Neuronal stem cell (in vitro differentiated cells): ENCODE measurements at regions not wholly inside any gene's neighbourhood (a gene's known extent, or its start where the extent isn't known, plus 50 kb on each side); places are given as distances from the start of the nearest gene placed in this dataset.

ENCODE experiments used
- DNase-seq: peaks from one replicate; pipeline ENCODE4 v3.0.0-alpha.2; 2013; ENCODE audit warnings: low spot score
- H2AFZ ChIP-seq: one replicate; pipeline ENCODE4 v1.6.1; 2013; ENCODE audit warnings: mild to moderate bottlenecking, low read length, inconsistent platforms
- H2AK5ac ChIP-seq: 2 replicates; pipeline ENCODE4 v1.6.1; 2013; ENCODE audit warnings: low read depth, mild to moderate bottlenecking, inconsistent platforms, low read length, moderate library complexity, mixed read lengths
- H2BK120ac ChIP-seq: 2 replicates; pipeline ENCODE4 v1.6.1; 2013; ENCODE audit warnings: low read depth, mild to moderate bottlenecking, inconsistent platforms, low read length, moderate library complexity, mixed read lengths
- H2BK12ac ChIP-seq: one replicate; pipeline ENCODE4 v1.6.1; 2013; ENCODE audit warnings: low read length, inconsistent platforms
- H2BK15ac ChIP-seq: 2 replicates; pipeline ENCODE4 v1.6.1; 2013; ENCODE audit warnings: mild to moderate bottlenecking, low read length, inconsistent platforms, mixed read lengths
- H2BK5ac ChIP-seq: one replicate; pipeline ENCODE4 v1.6.1; 2013; ENCODE audit warnings: inconsistent platforms, mild to moderate bottlenecking, low read length, moderate library complexity
- H3K14ac ChIP-seq: one replicate; pipeline ENCODE4 v1.6.1; 2013; ENCODE audit warnings: low read length, inconsistent platforms
- H3K18ac ChIP-seq: 2 replicates; pipeline ENCODE4 v1.6.1; 2013; ENCODE audit warnings: low read length, inconsistent platforms
- H3K23ac ChIP-seq: 2 replicates; pipeline ENCODE4 v1.6.1; 2013; ENCODE audit warnings: low read depth, mild to moderate bottlenecking, mixed read lengths, low read length, inconsistent platforms; ENCODE audit not compliant: poor library complexity
- H3K27ac ChIP-seq: replicated peaks from 3 replicates; pipeline ENCODE4 v1.5.1; 2013; ENCODE audit warnings: low read length, inconsistent platforms
- H3K27me3 ChIP-seq, 3 experiments: 2 replicates each; pipeline ENCODE4 v1.6.1; 2013; ENCODE audit warnings: low read length in 3 of 3, mild to moderate bottlenecking in 2 of 3, inconsistent platforms in 1 of 3, low read depth in 1 of 3, mixed read lengths in 1 of 3, moderate library complexity in 1 of 3; ENCODE audit not compliant: control insufficient read depth in 3 of 3, insufficient read depth in 3 of 3
- H3K36me3 ChIP-seq, 2 donors: replicated peaks in 1 of 2; 2 replicates each; pipeline ENCODE4 v1.6.1; 2013; ENCODE audit warnings: low read length in 2 of 2; ENCODE audit not compliant: control insufficient read depth in 2 of 2, insufficient read depth in 2 of 2
- H3K4ac ChIP-seq: 2 replicates; pipeline ENCODE4 v1.6.1; 2013; ENCODE audit warnings: inconsistent platforms, mild to moderate bottlenecking, low read length, moderate library complexity
- H3K4me1 ChIP-seq, 2 donors: 1 replicate in 1 of 2; 2 replicates in 1 of 2; pipeline ENCODE4 v1.6.1; 2013; ENCODE audit warnings: low read length in 2 of 2, low read depth in 1 of 2; ENCODE audit not compliant: control insufficient read depth in 2 of 2, insufficient read depth in 1 of 2
- H3K4me2 ChIP-seq: one replicate; pipeline ENCODE4 v1.6.1; 2013; ENCODE audit warnings: mild to moderate bottlenecking, low read length, inconsistent platforms; ENCODE audit not compliant: insufficient read depth, poor library complexity, severe bottlenecking
- H3K4me3 ChIP-seq, 2 donors: 2 replicates each; pipeline ENCODE4 v1.5.1; 2013; ENCODE audit warnings: low read length in 2 of 2, mild to moderate bottlenecking in 2 of 2, inconsistent platforms in 1 of 2, moderate library complexity in 1 of 2
- H3K79me1 ChIP-seq: one replicate; pipeline ENCODE4 v1.6.1; 2013; ENCODE audit warnings: low read depth, mild to moderate bottlenecking, inconsistent platforms, low read length, moderate library complexity
- H3K9ac ChIP-seq: one replicate; pipeline ENCODE4 v1.6.1; 2013; ENCODE audit warnings: mild to moderate bottlenecking, low read depth, low read length, inconsistent platforms; ENCODE audit not compliant: poor library complexity
- H3K9me3 ChIP-seq, 2 donors: replicated peaks in 1 of 2; 2 replicates each; pipeline versions ENCODE3 to v1.6.1; 2013; ENCODE audit warnings: low read length in 2 of 2, mild to moderate bottlenecking in 2 of 2, inconsistent platforms in 1 of 2, low read depth in 1 of 2, mixed read lengths in 1 of 2, moderate library complexity in 1 of 2; ENCODE audit not compliant: control insufficient read depth in 2 of 2, insufficient read depth in 1 of 2
- H4K8ac ChIP-seq: one replicate; pipeline ENCODE4 v1.6.1; 2013; ENCODE audit warnings: low read depth, mild to moderate bottlenecking, inconsistent platforms, low read length, moderate library complexity
- H4K91ac ChIP-seq: one replicate; pipeline ENCODE4 v1.6.1; 2013; ENCODE audit warnings: low read length, low read depth, mild to moderate bottlenecking, inconsistent platforms; ENCODE audit not compliant: poor library complexity
- WGBS, 2 donors: extraction: QIAGEN DNeasy Blood & Tissue Kit; methylation state at CpG; one replicate each; pipeline ENCODE4 v1.1.7; 2013; ENCODE audit warnings: missing lambda C conversion rate in 2 of 2, mixed read lengths in 1 of 2; ENCODE audit not compliant: insufficient read length in 2 of 2, insufficient replicate concordance in 1 of 2; ENCODE audit errors: extremely low coverage in 2 of 2; 5-methylcytosine and 5-hydroxymethylcytosine counted together

DNA sequence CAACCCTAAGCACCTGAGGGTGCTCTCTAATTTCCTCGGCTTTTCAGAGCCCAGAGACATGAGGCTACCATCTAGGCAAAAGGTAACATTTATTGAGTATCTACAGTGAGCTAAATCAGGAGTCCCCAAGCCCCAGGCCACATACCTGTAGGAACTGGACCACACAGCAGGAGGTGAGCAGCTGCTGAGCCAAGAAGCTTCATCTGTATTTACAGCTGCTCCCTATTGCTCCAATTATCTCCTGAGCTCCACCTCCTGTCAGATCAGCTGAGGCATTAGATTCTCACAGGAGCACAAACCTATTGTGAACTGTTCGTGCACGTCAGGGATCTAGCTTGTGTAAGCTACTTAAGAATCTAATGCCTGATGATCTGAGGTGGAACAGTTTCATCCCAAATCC lies 70.2 kb downstream of the RND3 start:
- Histone ChIP-seq H3K9ac (no peak overlapping the region), H3K4me3 (no peak overlapping the region), H3K36me3 (no peaks in the 10 kb centered on the region), H3K9me3 (peaks cover 1 to 10% of the 10 kb centered on the region in 2 donors), H3K4me2 (no peak overlapping the region), H4K8ac (no peak overlapping the region), H3K14ac (no peak overlapping the region), H3K27me3 (no peaks in the 10 kb centered on the region), H2AK5ac (no peak overlapping the region), H3K4ac (no peak overlapping the region), H3K79me1 (no peaks in the 10 kb centered on the region), H3K23ac (no peak overlapping the region), H3K18ac (no peak overlapping the region), H2BK120ac (no peak overlapping the region), H2BK12ac (no peak overlapping the region), H4K91ac (no peak overlapping the region), H3K4me1 (peaks cover 0 to 4% of the 10 kb centered on the region in 2 donors), H2BK5ac (no peak overlapping the region), H2BK15ac (no peak overlapping the region), H2AFZ (no peak overlapping the region), H3K27ac (no peak overlapping the region)
- no peak for DNase-seq
- WGBS, 2 donors: no CpG with 5 or more reads among the region's 3 CpGs

DNA sequence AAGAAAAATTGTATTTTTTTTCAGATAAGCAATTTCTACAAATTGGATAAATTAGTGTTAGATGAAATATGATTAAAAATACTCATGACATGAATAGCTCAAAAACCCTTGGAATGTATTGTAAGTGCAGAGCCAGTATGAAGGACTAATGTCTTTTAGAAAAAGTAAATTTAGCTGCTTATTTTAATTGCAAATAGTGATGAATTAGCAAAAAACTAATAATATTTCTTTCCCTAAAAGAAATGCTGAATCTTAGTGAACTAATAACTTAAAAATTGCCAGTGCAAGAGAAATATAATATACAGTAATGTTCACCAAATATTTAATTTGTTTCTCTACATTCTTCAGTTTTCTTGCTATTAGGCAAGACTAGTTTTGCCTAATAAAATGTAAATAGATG lies 72.4 kb downstream of the RND3 start:
- no peak overlapping the region for H3K23ac ChIP-seq
- H3K4me1 ChIP-seq: peaks cover 7 to 15% of the 10 kb centered on the region in 2 donors
- H3K4me2 ChIP-seq: no peak overlapping the region
- no peak overlapping the region for H4K91ac ChIP-seq
- no peak overlapping the region for H2BK5ac ChIP-seq
- H2AFZ ChIP-seq: no peak overlapping the region
- H3K79me1 ChIP-seq: no peaks in the 10 kb centered on the region
- H2BK15ac ChIP-seq: no peak overlapping the region
- H3K27ac ChIP-seq: no peak overlapping the region
- H3K27me3 ChIP-seq: no peaks in the 10 kb centered on the region
- no peak overlapping the region for H2AK5ac ChIP-seq
- H3K4ac ChIP-seq: no peak overlapping the region
- no peak for DNase-seq
- H3K9me3 ChIP-seq: peaks cover 1 to 10% of the 10 kb centered on the region in 2 donors
- H3K14ac ChIP-seq: no peak overlapping the region
- no peak overlapping the region for H4K8ac ChIP-seq
- H3K36me3 ChIP-seq: no peaks in the 10 kb centered on the region
- no peak overlapping the region for H3K18ac ChIP-seq
- no peak overlapping the region for H3K9ac ChIP-seq
- no peak overlapping the region for H2BK120ac ChIP-seq
- no peak overlapping the region for H3K4me3 ChIP-seq
- H2BK12ac ChIP-seq: no peak overlapping the region

DNA sequence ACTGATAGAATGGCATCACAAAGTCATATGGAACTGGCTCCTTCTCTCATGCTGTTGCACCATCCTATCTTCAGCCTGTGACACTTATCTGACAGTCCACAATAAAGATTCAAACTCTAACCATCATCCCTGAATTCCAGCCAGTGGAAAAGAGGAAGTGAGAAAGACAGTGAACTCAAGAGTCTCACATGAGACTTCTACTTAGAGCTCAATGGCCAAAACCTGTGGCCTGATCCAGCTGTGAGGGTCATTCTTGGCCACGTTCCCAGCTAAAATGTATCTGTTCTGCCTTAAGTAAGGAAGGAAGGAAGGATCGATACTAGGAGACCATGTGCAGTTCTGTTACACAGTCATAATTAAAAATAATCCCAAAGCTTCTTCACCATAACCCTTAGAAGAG lies 73.6 kb downstream of the RND3 start:
- Histone ChIP-seq H3K79me1 (no peaks in the 10 kb centered on the region), H3K4me2 (no peak overlapping the region), H3K27ac (no peak overlapping the region), H2BK15ac (no peak overlapping the region), H3K9ac (no peak overlapping the region), H4K8ac (no peak overlapping the region), H3K4me1 (peaks cover 8 to 11% of the 10 kb centered on the region in 2 donors), H4K91ac (no peak overlapping the region), H2BK120ac (no peak overlapping the region), H2AK5ac (no peak overlapping the region), H3K14ac (no peak overlapping the region), H3K23ac (no peak overlapping the region), H2AFZ (no peak overlapping the region), H3K4me3 (no peak overlapping the region), H3K9me3 (peaks cover 1 to 10% of the 10 kb centered on the region in 2 donors), H2BK12ac (no peak overlapping the region), H3K27me3 (no peaks in the 10 kb centered on the region), H3K4ac (no peak overlapping the region), H2BK5ac (no peak overlapping the region), H3K18ac (no peak overlapping the region), H3K36me3 (no peaks in the 10 kb centered on the region)
- WGBS, 2 donors: no CpG with 5 or more reads among the region's 2 CpGs
- DNase-seq: no peak

DNA sequence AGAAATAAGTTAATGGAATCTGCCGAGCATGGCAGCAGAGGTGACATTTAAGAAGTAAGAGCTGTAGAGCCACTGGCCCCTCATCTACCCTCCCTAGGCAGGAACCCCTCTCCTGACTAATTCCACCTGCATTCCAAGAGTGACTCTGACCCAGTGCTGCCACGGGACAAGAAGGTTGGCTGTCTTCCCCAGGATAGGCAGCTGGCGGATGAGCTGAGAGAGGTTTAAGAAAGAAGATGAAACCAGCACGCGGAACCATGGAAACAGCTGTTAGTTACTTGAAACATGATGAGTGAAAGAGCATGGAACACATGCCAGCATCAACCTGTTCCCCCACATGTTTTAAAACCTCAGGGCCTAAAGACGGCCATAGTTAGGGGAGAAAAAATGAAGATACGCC lies 74.1 kb downstream of the RND3 start:
- Histone ChIP-seq H2BK12ac (no peak overlapping the region), H2BK15ac (no peak overlapping the region), H3K14ac (no peak overlapping the region), H4K8ac (no peak overlapping the region), H2BK120ac (no peak overlapping the region), H3K9ac (no peak overlapping the region), H3K27me3 (no peaks in the 10 kb centered on the region), H3K4me3 (no peak overlapping the region), H3K23ac (no peak overlapping the region), H3K9me3 (peaks cover 1 to 9% of the 10 kb centered on the region in 2 donors), H3K18ac (no peak overlapping the region), H4K91ac (no peak overlapping the region), H3K79me1 (no peaks in the 10 kb centered on the region), H3K36me3 (no peaks in the 10 kb centered on the region), H2AK5ac (no peak overlapping the region), H2BK5ac (no peak overlapping the region), H3K4me1 (peaks cover 8 to 11% of the 10 kb centered on the region in 2 donors), H3K4ac (no peak overlapping the region), H3K27ac (no peak overlapping the region), H3K4me2 (no peak overlapping the region), H2AFZ (no peak overlapping the region)
- WGBS, 2 donors: no CpG with 5 or more reads among the region's 7 CpGs
- no peak for DNase-seq
